ENCODE measurements at regions not wholly inside any gene's neighbourhood (a gene's known extent, or its start where the extent isn't known, plus 50 kb on each side); places are given as distances from the start of the nearest gene placed in this dataset.
A peak's percentile ranks its signal among the peaks of the same experiment; 100 is the strongest.

DNA sequence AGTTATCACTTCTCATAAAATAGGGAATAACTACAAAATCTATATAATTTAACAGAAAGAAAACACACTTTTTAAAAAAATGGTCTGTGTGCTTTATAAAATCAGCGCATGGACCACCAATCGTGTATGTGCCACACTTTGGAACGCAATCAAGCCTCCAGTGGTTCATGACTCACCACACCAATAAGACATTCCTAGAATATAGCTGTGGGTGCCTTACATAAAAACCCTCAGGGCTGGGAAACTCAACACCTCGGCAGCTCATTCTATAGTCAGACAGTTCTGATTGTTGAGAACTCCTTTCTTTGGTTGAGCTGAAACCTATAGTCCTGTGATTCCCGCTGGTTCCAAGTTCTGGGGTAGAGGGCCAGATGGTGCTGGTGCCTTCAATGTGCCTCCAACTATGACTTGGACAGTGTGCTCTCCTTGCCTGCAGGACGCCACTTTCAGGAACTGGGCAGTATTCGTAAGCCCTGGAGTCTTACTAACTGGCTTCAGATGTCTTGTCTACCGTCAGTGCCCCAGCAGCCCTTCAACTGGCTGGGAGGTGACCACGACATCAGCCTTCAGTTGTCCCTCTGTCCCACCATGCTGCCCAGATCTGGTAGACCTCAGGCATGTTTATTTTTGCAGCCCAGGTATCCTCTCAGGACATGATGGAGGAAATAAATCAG, 135.7 kb upstream of the GDF10 start:
- no TSS peak for BruUV-seq (replicated peaks)
- ChIA-PET CTCF (no interaction called here), POLR2A (no interaction called here)
- Histone ChIP-seq H3K9me3 (ENCODE audit: control insufficient read depth, insufficient read depth, low read depth, low read length) (no peaks in the 10 kb centered on the region), H3K4me1 (ENCODE audit: control insufficient read depth, insufficient read depth, low read length) (peaks cover 23% of the 10 kb centered on the region), H3K36me3 (ENCODE audit: control insufficient read depth, insufficient read depth, low read length) (no peaks in the 10 kb centered on the region), H3K27me3 (ENCODE audit: control insufficient read depth, insufficient read depth, low read length) (no peaks in the 10 kb centered on the region), H3K4me3 (ENCODE audit: low read depth in 2 of 2, low read length in 2 of 2) (no peak overlapping the region), H3K27ac (ENCODE audit: low read length) (peak overlapping the region; percentile 40; the same call in 1 of the 2 replicates)
- ATAC-seq (peak; percentile 77), DNase-seq (ENCODE audit: low read depth, low spot score) (no peak)
- TF ChIP-seq SIN3A (IDR thresholded peaks at IDR 0.05; ENCODE audit: borderline replicate concordance, insufficient read depth, low read depth, low read length): no peak
- TF ChIP-seq, protein P1, sequence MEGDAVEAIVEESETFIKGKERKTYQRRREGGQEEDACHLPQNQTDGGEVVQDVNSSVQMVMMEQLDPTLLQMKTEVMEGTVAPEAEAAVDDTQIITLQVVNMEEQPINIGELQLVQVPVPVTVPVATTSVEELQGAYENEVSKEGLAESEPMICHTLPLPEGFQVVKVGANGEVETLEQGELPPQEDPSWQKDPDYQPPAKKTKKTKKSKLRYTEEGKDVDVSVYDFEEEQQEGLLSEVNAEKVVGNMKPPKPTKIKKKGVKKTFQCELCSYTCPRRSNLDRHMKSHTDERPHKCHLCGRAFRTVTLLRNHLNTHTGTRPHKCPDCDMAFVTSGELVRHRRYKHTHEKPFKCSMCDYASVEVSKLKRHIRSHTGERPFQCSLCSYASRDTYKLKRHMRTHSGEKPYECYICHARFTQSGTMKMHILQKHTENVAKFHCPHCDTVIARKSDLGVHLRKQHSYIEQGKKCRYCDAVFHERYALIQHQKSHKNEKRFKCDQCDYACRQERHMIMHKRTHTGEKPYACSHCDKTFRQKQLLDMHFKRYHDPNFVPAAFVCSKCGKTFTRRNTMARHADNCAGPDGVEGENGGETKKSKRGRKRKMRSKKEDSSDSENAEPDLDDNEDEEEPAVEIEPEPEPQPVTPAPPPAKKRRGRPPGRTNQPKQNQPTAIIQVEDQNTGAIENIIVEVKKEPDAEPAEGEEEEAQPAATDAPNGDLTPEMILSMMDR (IDR thresholded peaks at IDR 0.05): no peak
- TF ChIP-seq POLR2AphosphoS5 (IDR thresholded peaks at IDR 0.05; ENCODE audit: low read depth, low read length): no peak
- TF ChIP-seq TCF7L2 (IDR thresholded peaks at IDR 0.05; ENCODE audit: low read depth, low read length): no peak
- in situ Hi-C loops (cut with HindIII; ENCODE audit: low pct_unique_long_range_greater_than_20kb, low sequenced_read_pairs) (no loop called here), intact Hi-C loops (cut with micrococcal nuclease; ENCODE audit: unreplicated experiment) (no loop called here)

DNA sequence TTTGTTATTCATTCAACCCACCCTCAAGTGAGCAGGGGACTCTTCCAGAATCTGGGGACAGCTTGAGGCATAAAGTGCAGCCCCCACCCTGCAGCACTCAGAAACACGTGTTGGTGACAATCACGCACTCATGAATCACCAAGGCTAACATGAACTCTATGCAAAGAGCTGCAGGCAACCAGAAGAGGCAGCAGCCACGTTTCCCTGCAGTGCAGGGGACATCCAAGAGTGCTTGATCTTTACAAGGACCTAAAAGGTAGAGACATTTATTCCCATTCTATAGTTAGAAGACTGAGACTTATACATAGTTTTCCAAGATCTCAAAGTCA, 135.2 kb upstream of the GDF10 start:
- Histone ChIP-seq H3K4me1 (ENCODE audit: control insufficient read depth, insufficient read depth, low read length) (peaks cover 23% of the 10 kb centered on the region), H3K27ac (ENCODE audit: low read length) (no peak overlapping the region), H3K36me3 (ENCODE audit: control insufficient read depth, insufficient read depth, low read length) (no peaks in the 10 kb centered on the region), H3K27me3 (ENCODE audit: control insufficient read depth, insufficient read depth, low read length) (no peaks in the 10 kb centered on the region), H3K9me3 (ENCODE audit: control insufficient read depth, insufficient read depth, low read depth, low read length) (no peaks in the 10 kb centered on the region), H3K4me3 (ENCODE audit: low read depth in 2 of 2, low read length in 2 of 2) (no peak overlapping the region)
- no peak for DNase-seq (ENCODE audit: low read depth, low spot score)
- in situ Hi-C loops (cut with HindIII; ENCODE audit: low pct_unique_long_range_greater_than_20kb, low sequenced_read_pairs) (no loop called here), intact Hi-C loops (cut with micrococcal nuclease; ENCODE audit: unreplicated experiment) (no loop called here)
- ChIA-PET POLR2A (no interaction called here), CTCF (no interaction called here)
- BruUV-seq (replicated peaks): no TSS peak
- peak; percentile 66 for ATAC-seq
- no peak for TF ChIP-seq TCF7L2 (IDR thresholded peaks at IDR 0.05; ENCODE audit: low read depth, low read length)
- no peak for TF ChIP-seq SIN3A (IDR thresholded peaks at IDR 0.05; ENCODE audit: borderline replicate concordance, insufficient read depth, low read depth, low read length)

DNA sequence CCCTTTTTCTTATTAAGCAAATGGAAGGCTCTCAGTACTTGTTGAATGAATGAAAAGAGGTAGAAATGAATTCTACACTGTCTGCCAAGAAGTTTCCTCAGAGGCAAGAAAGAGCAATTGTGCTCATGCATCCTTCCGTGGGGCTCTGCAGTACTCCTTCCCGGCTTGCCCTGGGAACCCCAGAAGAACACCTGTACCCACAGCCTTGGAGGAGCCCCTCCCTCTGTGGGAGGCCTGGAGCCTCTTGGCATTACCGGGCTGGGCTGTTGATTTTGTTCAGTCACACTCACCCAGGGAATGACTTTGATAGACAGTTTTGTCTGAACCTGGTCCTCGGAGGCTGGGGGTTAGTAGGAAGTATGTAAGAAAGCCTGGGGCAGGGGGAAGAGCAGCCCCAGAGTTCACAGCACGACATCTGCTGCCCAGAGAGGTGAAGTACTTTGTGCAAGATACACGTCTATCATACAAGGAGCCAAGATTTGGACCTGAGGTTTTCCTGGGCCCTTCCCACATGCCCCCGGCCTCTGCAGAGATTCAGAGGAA, 134.8 kb upstream of the GDF10 start:
- BruUV-seq (replicated peaks): no TSS peak
- in situ Hi-C loops (cut with HindIII; ENCODE audit: low pct_unique_long_range_greater_than_20kb, low sequenced_read_pairs) (no loop called here), intact Hi-C loops (cut with micrococcal nuclease; ENCODE audit: unreplicated experiment) (no loop called here)
- TF ChIP-seq SIN3A (IDR thresholded peaks at IDR 0.05; ENCODE audit: borderline replicate concordance, insufficient read depth, low read depth, low read length) (no peak), TCF7L2 (IDR thresholded peaks at IDR 0.05; ENCODE audit: low read depth, low read length) (no peak), POLR2AphosphoS5 (IDR thresholded peaks at IDR 0.05; ENCODE audit: low read depth, low read length) (no peak)
- TF ChIP-seq, protein P1 (IDR thresholded peaks at IDR 0.05): peak; percentile 57
- peak overlapping the region; percentile 46 for H3K27ac ChIP-seq (ENCODE audit: low read length)
- peaks cover 23% of the 10 kb centered on the region for H3K4me1 ChIP-seq (ENCODE audit: control insufficient read depth, insufficient read depth, low read length)
- POLR2A ChIA-PET: no interaction called here
- CTCF ChIA-PET: interaction anchor here (1.7 kb wide), 1 partner anchor 117 kb away, joined by 4 read pairs; no protein-coding TSS in a partner anchor
- H3K4me3 ChIP-seq (ENCODE audit: low read depth in 2 of 2, low read length in 2 of 2): peak overlapping the region; percentile 19 to 33
- DNase-seq (ENCODE audit: low read depth, low spot score): no peak
- no peaks in the 10 kb centered on the region for H3K9me3 ChIP-seq (ENCODE audit: control insufficient read depth, insufficient read depth, low read depth, low read length)
- no peaks in the 10 kb centered on the region for H3K27me3 ChIP-seq (ENCODE audit: control insufficient read depth, insufficient read depth, low read length)
- no peaks in the 10 kb centered on the region for H3K36me3 ChIP-seq (ENCODE audit: control insufficient read depth, insufficient read depth, low read length)
- ATAC-seq: peak; percentile 64
